ENCODE measurements at regions not wholly inside any gene's neighbourhood (a gene's known extent, or its start where the extent isn't known, plus 50 kb on each side); places are given as distances from the start of the nearest gene placed in this dataset.
"Not testable (repeated sequence)": the region's sequence is repeated elsewhere in the genome, so short reads cannot be mapped to it uniquely, and the experiment has no call there.

GRCh38 chr12:131229426-131230339 lies 276.0 kb downstream of the ADGRD1 start:
- H2AFZ ChIP-seq (ENCODE audit: low read length): no peak overlapping the region

GRCh38 chr12:131230340-131231031 lies 276.8 kb downstream of the ADGRD1 start:
- H3K4me3 ChIP-seq (ENCODE audit: low read length): no peak overlapping the region
- H3K36me3 ChIP-seq (ENCODE audit: insufficient read depth, low read length): no peaks in the 10 kb centered on the region
- no peaks in the 10 kb centered on the region for H3K4me1 ChIP-seq (ENCODE audit: low read length)
- H3K4me2 ChIP-seq (ENCODE audit: low read depth, low read length, poor library complexity, severe bottlenecking): no peak overlapping the region
- no peak overlapping the region for H3K27ac ChIP-seq (ENCODE audit: low read length)
- H4K20me1 ChIP-seq (ENCODE audit: insufficient read depth, low read depth, low read length): no peaks in the 10 kb centered on the region
- H3K9ac ChIP-seq (ENCODE audit: low read length): no peak overlapping the region
- H2AFZ ChIP-seq (ENCODE audit: low read length): no peak overlapping the region
- H3K79me2 ChIP-seq (ENCODE audit: low read length): no peaks in the 10 kb centered on the region
- H3K9me2 ChIP-seq (replicated peaks; ENCODE audit: insufficient read depth, low read length): no peaks in the 10 kb centered on the region
- H3K9me3 ChIP-seq (ENCODE audit: low read length): no peaks in the 10 kb centered on the region; the same call in 1 of the 2 replicates
- H3K27me3 ChIP-seq (ENCODE audit: low read length): no peaks in the 10 kb centered on the region
- DNase-seq: no peak

More at GRCh38 chr12:131229426-131230339, 276.0 kb downstream of the ADGRD1 start:
- Histone ChIP-seq H3K27me3 (ENCODE audit: low read length) (no peaks in the 10 kb centered on the region), H3K36me3 (ENCODE audit: insufficient read depth, low read length) (no peaks in the 10 kb centered on the region), H3K9ac (ENCODE audit: low read length) (no peak overlapping the region), H3K4me1 (ENCODE audit: low read length) (no peaks in the 10 kb centered on the region), H3K27ac (ENCODE audit: low read length) (no peak overlapping the region), H3K9me2 (replicated peaks; ENCODE audit: insufficient read depth, low read length) (no peaks in the 10 kb centered on the region), H3K4me3 (ENCODE audit: low read length) (no peak overlapping the region), H4K20me1 (ENCODE audit: insufficient read depth, low read depth, low read length) (no peaks in the 10 kb centered on the region), H3K4me2 (ENCODE audit: low read depth, low read length, poor library complexity, severe bottlenecking) (no peak overlapping the region), H3K9me3 (ENCODE audit: low read length) (no peaks in the 10 kb centered on the region; the same call in 1 of the 2 replicates), H3K79me2 (ENCODE audit: low read length) (no peaks in the 10 kb centered on the region)
- DNase-seq: no peak

- Histone ChIP-seq H4K20me1 (ENCODE audit: insufficient read depth, low read depth, low read length) (no peaks in the 10 kb centered on the region), H3K27ac (ENCODE audit: low read length) (no peak overlapping the region), H3K9ac (ENCODE audit: low read length) (no peak overlapping the region)
Measured at GRCh38 chr12:131231032-131231980, 277.6 kb downstream of the ADGRD1 start.

GRCh38 chr12:131232036-131232435 lies 278.3 kb downstream of the ADGRD1 start:
- Histone ChIP-seq H3K27me3 (ENCODE audit: low read length) (no peaks in the 10 kb centered on the region), H3K4me3 (ENCODE audit: low read length) (no peak overlapping the region), H3K9ac (ENCODE audit: low read length) (no peak overlapping the region), H4K20me1 (ENCODE audit: insufficient read depth, low read depth, low read length) (no peaks in the 10 kb centered on the region), H3K27ac (ENCODE audit: low read length) (no peak overlapping the region), H3K79me2 (ENCODE audit: low read length) (no peaks in the 10 kb centered on the region), H3K4me1 (ENCODE audit: low read length) (no peaks in the 10 kb centered on the region), H3K36me3 (ENCODE audit: insufficient read depth, low read length) (no peaks in the 10 kb centered on the region), H3K9me3 (ENCODE audit: low read length) (no peaks in the 10 kb centered on the region; the same call in 1 of the 2 replicates), H2AFZ (ENCODE audit: low read length) (no peak overlapping the region), H3K4me2 (ENCODE audit: low read depth, low read length, poor library complexity, severe bottlenecking) (no peak overlapping the region), H3K9me2 (replicated peaks; ENCODE audit: insufficient read depth, low read length) (no peaks in the 10 kb centered on the region)
- no peak for DNase-seq

More at GRCh38 chr12:131231032-131231980, 277.6 kb downstream of the ADGRD1 start:
- no peaks in the 10 kb centered on the region for H3K9me2 ChIP-seq (replicated peaks; ENCODE audit: insufficient read depth, low read length)
- no peaks in the 10 kb centered on the region for H3K4me1 ChIP-seq (ENCODE audit: low read length)
- no peaks in the 10 kb centered on the region for H3K36me3 ChIP-seq (ENCODE audit: insufficient read depth, low read length)
- H3K79me2 ChIP-seq (ENCODE audit: low read length): no peaks in the 10 kb centered on the region
- no peak for DNase-seq
- no peaks in the 10 kb centered on the region for H3K27me3 ChIP-seq (ENCODE audit: low read length)
- no peaks in the 10 kb centered on the region; the same call in 1 of the 2 replicates for H3K9me3 ChIP-seq (ENCODE audit: low read length)
- H3K4me2 ChIP-seq (ENCODE audit: low read depth, low read length, poor library complexity, severe bottlenecking): no peak overlapping the region
- H2AFZ ChIP-seq (ENCODE audit: low read length): no peak overlapping the region
- H3K4me3 ChIP-seq (ENCODE audit: low read length): no peak overlapping the region

- H4K20me1 ChIP-seq (ENCODE audit: insufficient read depth, low read depth, low read length); H3K4me3 ChIP-seq (ENCODE audit: low read length); H2AFZ ChIP-seq (ENCODE audit: low read length); H3K9me3 ChIP-seq (ENCODE audit: low read length); H3K36me3 ChIP-seq (ENCODE audit: insufficient read depth, low read length); H3K4me2 ChIP-seq (ENCODE audit: low read depth, low read length, poor library complexity, severe bottlenecking); H3K27ac ChIP-seq (ENCODE audit: low read length); H3K9ac ChIP-seq (ENCODE audit: low read length); DNase-seq; H3K4me1 ChIP-seq (ENCODE audit: low read length); H3K27me3 ChIP-seq (ENCODE audit: low read length); H3K9me2 ChIP-seq (replicated peaks; ENCODE audit: insufficient read depth, low read length); H3K79me2 ChIP-seq (ENCODE audit: low read length): not testable (repeated sequence)
Measured at GRCh38 chr12:131232872-131233271, 279.2 kb downstream of the ADGRD1 start.

GRCh38 chr12:131233850-131234789 lies 280.4 kb downstream of the ADGRD1 start:
- H3K4me2 ChIP-seq (ENCODE audit: low read depth, low read length, poor library complexity, severe bottlenecking); H3K27me3 ChIP-seq (ENCODE audit: low read length); H2AFZ ChIP-seq (ENCODE audit: low read length); H3K79me2 ChIP-seq (ENCODE audit: low read length); H3K9me3 ChIP-seq (ENCODE audit: low read length); H3K9me2 ChIP-seq (replicated peaks; ENCODE audit: insufficient read depth, low read length); H3K4me1 ChIP-seq (ENCODE audit: low read length); DNase-seq; H3K4me3 ChIP-seq (ENCODE audit: low read length); H4K20me1 ChIP-seq (ENCODE audit: insufficient read depth, low read depth, low read length); H3K9ac ChIP-seq (ENCODE audit: low read length); H3K36me3 ChIP-seq (ENCODE audit: insufficient read depth, low read length); H3K27ac ChIP-seq (ENCODE audit: low read length): not testable (repeated sequence)

GRCh38 chr12:131234841-131235271 lies 281.1 kb downstream of the ADGRD1 start:
- H3K9ac ChIP-seq (ENCODE audit: low read length); H3K4me2 ChIP-seq (ENCODE audit: low read depth, low read length, poor library complexity, severe bottlenecking); H3K79me2 ChIP-seq (ENCODE audit: low read length); H3K27me3 ChIP-seq (ENCODE audit: low read length); DNase-seq; H4K20me1 ChIP-seq (ENCODE audit: insufficient read depth, low read depth, low read length); H3K27ac ChIP-seq (ENCODE audit: low read length); H3K9me2 ChIP-seq (replicated peaks; ENCODE audit: insufficient read depth, low read length); H3K4me3 ChIP-seq (ENCODE audit: low read length); H3K4me1 ChIP-seq (ENCODE audit: low read length); H3K36me3 ChIP-seq (ENCODE audit: insufficient read depth, low read length); H3K9me3 ChIP-seq (ENCODE audit: low read length); H2AFZ ChIP-seq (ENCODE audit: low read length): not testable (repeated sequence)

Measured in Karpas-422 (cell line).